HCT116 (cell line): ENCODE measurements at regions not wholly inside any gene's neighbourhood (a gene's known extent, or its start where the extent isn't known, plus 50 kb on each side); places are given as distances from the start of the nearest gene placed in this dataset.
"Not testable (repeated sequence)": the region's sequence is repeated elsewhere in the genome, so short reads cannot be mapped to it uniquely, and the experiment has no call there.

Experiments used
- ATAC-seq: fragments of 200-7000 bp; cut with Tn5 transposase; 2 replicates; pipeline ENCODE4 v1.9.1; 2020; ENCODE audit warnings: mild to moderate bottlenecking, moderate library complexity
- BruUV-seq: library from RNA; stranded (reverse); fragments of 400-500 nt; replicated peaks from 2 replicates; lab custom pipeline; 2021; lab: Mats Ljungman, UMichigan
- CTCF ChIA-PET: fragments of 300-600 bp; sonication (Branson Sonifier 250); formaldehyde crosslinking; loops from one replicate; lab custom pipeline; 2021; ENCODE audit warnings: antibody characterized with exemption; lab: Charles Lee
- POLR2A ChIA-PET: fragments of 300-600, 350-600 bp; sonication (Branson Sonifier 250); formaldehyde crosslinking; loops from one replicate; lab custom pipeline; 2021; ENCODE audit warnings: antibody characterized with exemption; lab: Charles Lee
- RAD21 ChIA-PET, 2 experiments: fragments of 300-600 bp; sonication (Branson Sonifier 250); formaldehyde crosslinking; loops; one replicate each; lab custom pipeline; 2023; ENCODE audit warnings: low total read pairs in 2 of 2; ENCODE audit not compliant: uncharacterized antibody in 2 of 2, unreplicated experiment in 2 of 2, low non-redundant PET in 1 of 2; lab: Charles Lee
- DNase-seq: peaks from one replicate; pipeline ENCODE4 v3.0.0-alpha.2; 2010; ENCODE audit warnings: low read depth, low spot score
- H2AFZ ChIP-seq: fragments of 200-600 bp; shearing (Covaris generic), sonication (generic); 2 replicates; pipeline ENCODE4 v1.6.1; 2017; ENCODE audit warnings: low read depth, mixed run types, mixed read lengths, antibody characterized with exemption, low read length; ENCODE audit not compliant: poor library complexity, severe bottlenecking
- H3K27ac ChIP-seq: 2 replicates; pipeline ENCODE4 v1.5.1; 2012; ENCODE audit warnings: low read depth, low read length
- H3K27me3 ChIP-seq: fragments of 200-600 bp; sonication (generic); 2 replicates; pipeline ENCODE4 v1.6.1; 2016; ENCODE audit warnings: mixed run types, low read length, mixed read lengths; ENCODE audit not compliant: insufficient read depth
- H3K36me3 ChIP-seq, 2 experiments: fragments of 200-500 bp in 1 of 2; fragments of 200-600 bp in 1 of 2; sonication (Bioruptor generic) in 1 of 2; sonication (generic) in 1 of 2; 2 replicates each; pipeline versions ENCODE4 v1.5.1 to v1.6.1; 2014 to 2016; ENCODE audit warnings: low read length in 2 of 2, inconsistent platforms in 1 of 2, mixed read lengths in 1 of 2, mixed run types in 1 of 2; ENCODE audit not compliant: insufficient read depth in 2 of 2, control insufficient read depth in 1 of 2
- H3K4me1 ChIP-seq, 2 experiments: fragments of 200-600 bp in 1 of 2; sonication (generic) in 1 of 2; 2 replicates each; pipeline versions ENCODE4 v1.5.1 to v1.6.1; 2012 to 2017; ENCODE audit warnings: low read length in 2 of 2, inconsistent platforms in 1 of 2, mild to moderate bottlenecking in 1 of 2, mixed read lengths in 1 of 2, mixed run types in 1 of 2, moderate library complexity in 1 of 2; ENCODE audit not compliant: insufficient read depth in 2 of 2, control insufficient read depth in 1 of 2
- H3K4me2 ChIP-seq: fragments of 200-600 bp; sonication (generic); 2 replicates; pipeline ENCODE4 v1.6.1; 2017; ENCODE audit warnings: mixed run types, low read length, mixed read lengths
- H3K4me3 ChIP-seq, 2 experiments: fragments of 200-600 bp in 1 of 2; sonication (generic) in 1 of 2; replicated peaks in 1 of 2; 2 replicates each; pipeline ENCODE4 v1.5.1; 2011 to 2016; ENCODE audit warnings: low read length in 2 of 2, control low read depth in 1 of 2, low read depth in 1 of 2, mild to moderate bottlenecking in 1 of 2, mixed read lengths in 1 of 2, mixed run types in 1 of 2
- H3K79me2 ChIP-seq: fragments of 200-600 bp; sonication (generic); 2 replicates; pipeline ENCODE4 v1.6.1; 2017; ENCODE audit warnings: mild to moderate bottlenecking, mixed run types, low read length, moderate library complexity, mixed read lengths; ENCODE audit not compliant: insufficient read depth
- H3K9ac ChIP-seq: fragments of 200-600 bp; sonication (generic); 2 replicates; pipeline ENCODE4 v1.6.1; 2016; ENCODE audit warnings: low read length, mixed read lengths
- H3K9me2 ChIP-seq: fragments of 200-600 bp; sonication (generic), shearing (Covaris generic); 2 replicates; pipeline ENCODE4 v1.6.1; 2017; ENCODE audit warnings: mixed run types, mild to moderate bottlenecking, moderate library complexity; ENCODE audit not compliant: insufficient read depth
- H3K9me3 ChIP-seq, 2 experiments: fragments of 200-500 bp in 1 of 2; fragments of 200-600 bp in 1 of 2; sonication (Bioruptor generic) in 1 of 2; sonication (generic) in 1 of 2; 2 replicates each; pipeline ENCODE4 v1.6.1; 2014 to 2017; ENCODE audit warnings: low read length in 2 of 2, mixed read lengths in 2 of 2, inconsistent platforms in 1 of 2, low read depth in 1 of 2, mild to moderate bottlenecking in 1 of 2, mixed run types in 1 of 2, moderate library complexity in 1 of 2; ENCODE audit not compliant: control insufficient read depth in 1 of 2, insufficient read depth in 1 of 2
- H4K20me1 ChIP-seq: fragments of 200-600 bp; sonication (generic), shearing (Covaris generic); 2 replicates; pipeline ENCODE4 v1.6.1; 2017; ENCODE audit warnings: mixed run types, mild to moderate bottlenecking, moderate library complexity; ENCODE audit not compliant: insufficient read depth
- JUND ChIP-seq: IDR thresholded peaks from 2 replicates; pipeline ENCODE4 v1.6.1; 2012
- intact Hi-C: fragments of 100-400 bp; cut with micrococcal nuclease; formaldehyde crosslinking; loops from 2 replicates; pipeline ENCODE4 v1.10.0; 2022

- intact Hi-C loops, DNase-seq, H3K9me2 ChIP-seq, CTCF ChIA-PET, BruUV-seq, H3K27me3 ChIP-seq, H3K79me2 ChIP-seq, H3K4me3 ChIP-seq, H3K9ac ChIP-seq, H3K4me2 ChIP-seq, RAD21 ChIA-PET, H3K4me1 ChIP-seq, H3K27ac ChIP-seq, H3K36me3 ChIP-seq, POLR2A ChIA-PET, H4K20me1 ChIP-seq, ATAC-seq, H3K9me3 ChIP-seq, H2AFZ ChIP-seq: not testable (repeated sequence)
Observed at GRCh38 chr1:120955961-120956360, 66.4 kb downstream of the PPIAL4A start.

- H3K27me3 ChIP-seq, ATAC-seq, CTCF ChIA-PET, DNase-seq, H3K79me2 ChIP-seq, H3K4me1 ChIP-seq, BruUV-seq, H2AFZ ChIP-seq, POLR2A ChIA-PET, H3K9ac ChIP-seq, H4K20me1 ChIP-seq, H3K36me3 ChIP-seq, H3K9me3 ChIP-seq, H3K9me2 ChIP-seq, intact Hi-C loops, H3K4me2 ChIP-seq, H3K27ac ChIP-seq, H3K4me3 ChIP-seq, RAD21 ChIA-PET: not testable (repeated sequence)
Observed at GRCh38 chr1:120966018-120966417, 76.4 kb downstream of the PPIAL4A start.

GRCh38 chr1:120972863-120973262 lies 83.3 kb downstream of the PPIAL4A start:
- BruUV-seq, H3K27ac ChIP-seq, H3K9me2 ChIP-seq, H3K4me3 ChIP-seq, CTCF ChIA-PET, H3K4me2 ChIP-seq, H3K9me3 ChIP-seq, H3K9ac ChIP-seq, intact Hi-C loops, H3K4me1 ChIP-seq, H3K36me3 ChIP-seq, H4K20me1 ChIP-seq, RAD21 ChIA-PET, H3K27me3 ChIP-seq, H2AFZ ChIP-seq, H3K79me2 ChIP-seq, POLR2A ChIA-PET: not testable (repeated sequence)
- DNase-seq: peak; percentile 7
- ATAC-seq: peak; percentile 73
- peak; percentile 28; the same call in 1 of the 2 replicates for TF ChIP-seq JUND

- CTCF ChIA-PET, DNase-seq, H3K27ac ChIP-seq, H3K4me3 ChIP-seq, RAD21 ChIA-PET, H4K20me1 ChIP-seq, H3K27me3 ChIP-seq, H3K79me2 ChIP-seq, H3K9ac ChIP-seq, BruUV-seq, H3K4me1 ChIP-seq, POLR2A ChIA-PET, H3K9me2 ChIP-seq, H3K9me3 ChIP-seq, ATAC-seq, H2AFZ ChIP-seq, H3K4me2 ChIP-seq, intact Hi-C loops, H3K36me3 ChIP-seq: not testable (repeated sequence)
Observed at GRCh38 chr1:120973836-120974235, 84.3 kb downstream of the PPIAL4A start.
